EH (cell line): ENCODE measurements at regions not wholly inside any gene's neighbourhood (a gene's known extent, or its start where the extent isn't known, plus 50 kb on each side); places are given as distances from the start of the nearest gene placed in this dataset.

Experiments used
- DNase-seq: peaks from one replicate; pipeline ENCODE4 v3.0.0-alpha.2; 2015; ENCODE audit warnings: low read depth

DNA sequence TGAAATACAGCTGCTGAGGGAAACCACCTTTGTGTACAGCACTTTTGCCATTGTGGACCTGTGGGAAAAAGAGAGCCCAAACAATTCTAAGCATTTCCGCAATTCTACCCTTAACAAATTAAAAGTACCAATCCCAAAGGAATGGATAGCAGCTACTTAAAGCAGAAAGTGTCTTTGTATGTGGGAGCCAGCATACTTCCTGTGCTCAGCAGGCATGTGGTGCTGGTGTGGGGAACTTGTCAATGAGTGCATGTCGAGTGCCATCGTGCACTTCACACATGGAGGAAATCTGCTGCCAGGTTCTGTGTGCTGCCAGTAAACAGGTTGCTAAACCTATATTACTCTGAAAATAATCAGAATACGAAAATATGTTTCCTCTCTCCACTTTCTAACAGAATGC is 399.0 kb downstream of the LRRC70 start:
- no peak for DNase-seq

- DNase-seq: no peak
Measured at GRCh38 chr5:62974623-62975022, 396.0 kb downstream of the LRRC70 start.

DNA sequence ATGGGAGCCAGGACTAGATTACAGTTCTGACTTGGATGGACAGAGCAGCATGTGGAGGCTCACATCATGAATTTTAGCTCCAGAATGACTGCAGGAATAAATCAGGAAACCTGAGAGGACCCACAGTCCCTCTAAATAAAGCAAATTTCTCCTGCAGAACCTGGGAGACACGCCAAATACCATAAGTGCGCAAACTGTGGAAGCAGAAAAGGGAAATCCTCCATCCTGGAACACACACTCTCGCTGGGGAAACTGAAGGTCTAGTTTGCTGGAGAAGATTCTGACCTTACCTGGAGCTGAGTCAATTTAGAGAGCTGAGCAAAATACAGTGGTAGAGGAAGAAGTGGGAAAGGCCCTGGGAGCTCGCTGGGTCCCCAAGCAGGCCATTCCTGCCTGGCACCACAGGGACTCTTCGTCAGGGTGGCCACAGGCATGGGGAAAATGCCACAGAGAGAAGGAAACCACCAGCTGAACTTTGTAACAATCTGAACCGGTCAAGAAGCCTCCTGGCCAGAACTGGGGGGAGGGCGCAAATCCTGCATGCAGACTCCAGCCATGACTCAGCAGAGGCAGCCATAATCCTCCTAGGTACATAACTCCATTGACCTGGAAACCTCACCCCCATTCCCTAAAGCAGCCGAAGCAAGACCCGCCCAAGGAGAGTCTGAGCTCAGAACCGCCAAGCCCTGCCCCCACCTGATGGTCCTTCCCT is 390.9 kb downstream of the LRRC70 start:
- no peak for DNase-seq

DNA sequence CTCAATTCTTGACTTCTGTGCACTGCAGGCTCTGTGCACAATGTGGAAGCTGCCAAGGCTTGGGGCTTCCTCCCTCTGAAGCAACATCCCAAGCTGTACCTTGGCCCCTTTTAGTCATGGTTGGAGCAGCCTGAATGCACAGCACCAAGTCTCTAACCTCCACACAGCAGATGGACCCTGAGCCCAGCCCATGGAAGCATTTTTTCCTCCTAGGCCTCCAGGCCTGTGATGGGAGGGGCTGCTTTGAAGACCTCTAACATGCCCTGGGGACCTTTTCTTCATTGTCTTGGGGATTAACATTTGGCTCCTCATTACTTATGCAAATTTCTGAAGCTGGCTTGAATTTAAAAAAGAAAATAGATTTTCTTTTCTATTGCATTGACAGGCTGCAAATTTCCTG is 385.8 kb downstream of the LRRC70 start:
- no peak for DNase-seq

GRCh38 chr5:62960781-62961180 is 382.2 kb downstream of the LRRC70 start:
- DNase-seq: no peak

- DNase-seq: no peak
Measured at GRCh38 chr5:62956597-62956996, 378.0 kb downstream of the LRRC70 start.

GRCh38 chr5:62954578-62954977 is 376.0 kb downstream of the LRRC70 start:
- no peak for DNase-seq

GRCh38 chr5:62948301-62948700 is 369.7 kb downstream of the LRRC70 start:
- no peak for DNase-seq

DNA sequence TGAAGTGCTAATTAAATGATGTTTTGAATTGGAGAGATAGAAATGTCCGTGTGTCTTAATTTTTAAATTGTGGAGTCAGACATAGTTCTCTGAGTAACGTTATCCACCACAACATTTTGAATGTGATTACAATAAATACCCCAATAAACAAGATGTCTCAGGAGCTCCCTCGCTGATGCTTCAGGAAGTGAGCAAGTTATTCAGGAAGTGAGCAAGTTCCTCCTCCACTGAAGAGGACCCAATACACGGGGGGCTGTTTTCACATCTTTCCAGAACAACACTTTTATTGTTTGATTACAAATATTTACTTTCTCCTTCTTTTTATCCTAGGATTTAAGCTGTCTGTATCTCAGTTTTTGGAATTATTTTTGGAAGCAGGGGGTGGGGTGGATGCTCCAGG is 363.8 kb downstream of the LRRC70 start:
- no peak for DNase-seq

DNA sequence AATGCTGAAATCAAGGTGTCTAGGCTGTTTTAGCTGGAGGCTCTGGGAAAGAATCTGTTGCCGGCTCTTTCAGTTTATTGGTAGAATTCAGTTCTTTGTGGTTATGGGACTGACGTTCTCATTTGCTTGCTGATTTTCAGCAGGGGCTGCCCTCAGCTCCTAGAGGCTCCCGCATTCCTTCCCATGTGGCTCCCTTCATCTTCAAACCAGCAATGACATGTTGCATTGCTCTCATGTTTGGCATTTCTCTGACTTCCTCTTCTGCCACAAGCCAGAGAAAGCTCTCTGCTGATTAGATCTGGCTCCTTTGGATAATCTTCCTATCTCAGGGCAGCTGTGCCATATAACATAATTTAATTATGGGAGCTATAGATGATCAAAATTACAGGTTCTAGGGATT is 360.3 kb downstream of the LRRC70 start:
- no peak for DNase-seq

- DNase-seq: no peak
Measured at GRCh38 chr5:62937661-62938558, 359.3 kb downstream of the LRRC70 start.

DNA sequence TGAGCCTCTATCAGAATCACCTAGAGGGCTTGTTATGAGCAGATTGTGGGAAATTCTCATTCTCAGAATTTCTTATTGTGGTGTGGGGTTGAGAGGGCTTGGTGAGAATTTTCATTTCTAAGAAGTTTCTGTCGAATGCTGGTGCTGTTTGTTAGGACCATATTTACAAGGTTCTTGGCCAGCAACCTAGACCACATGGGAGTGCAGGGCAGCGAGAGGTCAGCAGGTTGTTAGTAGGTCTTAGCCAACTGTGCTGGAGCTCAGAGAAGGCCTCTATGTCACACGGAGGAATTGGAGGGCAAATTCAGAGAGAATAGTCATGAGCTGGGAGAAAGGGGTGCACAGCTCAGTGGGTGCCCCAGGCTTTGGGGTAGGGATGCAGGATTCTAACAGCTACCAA is 357.0 kb downstream of the LRRC70 start:
- no peak for DNase-seq

- no peak for DNase-seq
Measured at GRCh38 chr5:62934319-62934718, 355.7 kb downstream of the LRRC70 start.

DNA sequence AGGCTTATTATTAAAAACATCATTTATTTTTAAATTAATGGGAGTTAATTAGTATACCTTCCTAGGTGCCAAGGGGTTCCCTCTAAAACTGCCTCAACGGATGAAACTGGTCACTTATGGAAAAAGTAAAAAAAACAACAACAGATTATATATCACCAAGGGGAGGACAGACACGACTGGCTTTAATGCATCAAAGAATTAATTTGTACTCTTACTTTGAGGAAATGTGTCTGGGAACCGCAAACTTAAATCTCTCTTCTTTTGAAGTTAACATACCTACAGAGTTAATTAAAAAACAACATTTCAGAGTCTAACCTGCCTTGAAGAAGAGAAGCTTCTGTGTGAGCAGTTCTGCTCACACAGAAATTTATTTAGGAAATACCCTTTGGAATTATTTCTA is 354.6 kb downstream of the LRRC70 start:
- DNase-seq: no peak

DNA sequence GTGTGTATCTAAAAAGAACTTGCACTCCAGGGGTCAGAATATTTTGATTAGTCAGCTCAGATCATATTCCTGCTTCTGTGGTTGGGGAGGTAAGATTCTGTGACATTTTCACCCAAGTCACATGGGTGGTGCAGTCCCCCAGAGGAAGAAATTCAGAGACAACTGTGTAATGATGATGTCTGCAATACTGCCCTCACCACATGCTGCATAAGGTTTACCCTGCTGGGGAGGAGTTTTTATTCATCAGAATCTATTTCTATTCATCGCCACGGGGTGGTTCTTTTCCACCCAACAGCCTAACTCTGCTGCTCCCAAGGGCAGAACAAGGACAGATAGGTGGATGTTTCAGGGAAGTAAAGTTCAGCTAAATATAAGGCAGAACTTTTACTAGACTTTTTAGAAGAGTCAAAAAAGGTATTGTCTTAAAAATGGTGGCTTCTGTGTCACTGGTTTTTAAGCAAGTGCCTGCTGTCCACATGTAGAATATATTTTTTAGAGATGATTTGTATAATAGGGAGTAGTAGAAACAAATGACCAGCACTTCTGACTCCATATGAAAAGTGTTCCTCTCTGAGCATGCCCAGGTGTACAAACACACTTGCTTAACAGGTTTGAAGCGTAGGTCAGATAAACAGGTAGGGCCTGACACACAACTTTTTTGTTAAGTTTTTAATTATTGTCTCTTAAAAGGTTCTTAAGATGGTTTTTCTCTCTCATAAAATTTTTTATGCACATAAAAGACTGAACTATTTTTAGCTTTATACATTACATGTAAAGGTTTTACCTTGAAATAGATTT is 352.7 kb downstream of the LRRC70 start:
- DNase-seq: no peak

DNA sequence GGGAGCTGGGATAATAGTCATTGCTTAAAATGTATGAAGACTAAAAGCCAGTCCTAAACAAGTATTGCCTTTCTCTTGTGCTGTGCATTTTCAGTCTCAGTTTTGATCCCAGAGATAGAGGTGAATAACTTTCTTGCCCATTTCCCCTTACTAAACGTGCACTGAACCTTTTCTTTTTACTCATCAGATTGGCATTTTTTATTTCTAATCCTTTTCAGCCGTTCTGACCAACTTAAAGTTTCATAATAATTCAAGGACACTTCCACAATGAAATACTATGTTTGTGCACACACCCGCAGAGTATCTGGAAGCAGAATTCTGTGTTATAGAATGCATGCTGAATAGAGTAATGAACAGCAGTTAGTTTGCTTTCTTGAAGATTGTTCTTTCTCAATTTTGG is 343.6 kb downstream of the LRRC70 start:
- DNase-seq: no peak

DNA sequence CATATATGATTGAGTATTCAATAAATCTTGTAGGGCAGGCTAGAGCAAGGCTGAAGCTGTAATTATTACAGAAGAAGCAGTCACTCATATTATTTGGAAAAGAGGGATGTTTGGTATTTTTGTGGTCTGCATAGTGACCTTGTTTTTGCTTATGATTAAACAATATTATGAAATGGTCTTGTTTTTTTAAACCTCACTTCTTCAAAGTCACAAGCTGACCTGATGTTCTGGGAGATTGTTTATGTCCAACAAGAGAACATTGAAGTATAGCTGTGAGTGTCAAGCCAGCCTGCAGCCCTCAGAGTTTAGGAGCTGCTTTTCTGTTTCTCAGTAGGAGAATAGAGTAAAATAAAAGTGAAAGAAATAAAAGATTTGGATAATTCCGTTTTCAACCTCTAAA is 342.2 kb downstream of the LRRC70 start:
- no peak for DNase-seq

DNA sequence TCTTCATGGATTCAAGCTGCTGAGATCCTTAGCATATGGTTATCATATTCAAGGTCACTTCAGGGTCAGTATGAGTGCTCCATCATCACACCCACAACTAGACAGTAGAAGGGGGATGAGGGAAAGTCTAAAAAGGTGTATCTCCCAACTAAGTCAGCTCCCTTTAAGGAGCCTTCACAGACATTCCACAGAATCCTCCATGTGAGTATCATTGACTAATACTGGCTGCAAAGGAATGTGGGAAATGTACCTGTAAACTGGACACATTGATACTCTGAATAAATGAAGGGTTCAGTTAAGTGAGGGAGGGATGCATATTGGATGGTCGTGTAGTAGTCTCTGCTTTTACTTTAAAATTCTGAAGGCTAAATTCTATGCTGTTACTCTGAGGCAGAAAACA is 330.7 kb downstream of the LRRC70 start:
- DNase-seq: no peak

DNA sequence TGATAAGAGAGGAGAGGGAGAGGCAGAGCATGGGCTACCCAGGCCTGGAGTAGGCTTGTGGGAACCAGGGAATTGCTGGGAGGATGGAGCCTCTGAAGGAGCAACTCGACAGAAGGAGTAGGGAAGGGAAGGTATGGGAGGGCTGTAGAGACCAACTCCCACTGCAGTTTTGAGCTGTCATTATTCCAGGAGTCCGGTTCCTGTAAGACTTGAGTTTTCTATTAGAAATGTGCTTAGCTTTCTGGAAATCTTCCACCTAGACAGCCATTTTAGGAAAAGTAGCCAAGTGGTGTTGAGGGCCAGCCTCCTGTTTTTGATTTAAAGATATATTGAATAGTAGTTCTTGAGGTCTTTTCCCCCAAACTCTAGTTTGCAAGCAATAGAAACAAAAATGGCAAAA is 323.5 kb downstream of the LRRC70 start:
- no peak for DNase-seq

GRCh38 chr5:62900976-62901375 is 322.4 kb downstream of the LRRC70 start:
- DNase-seq: no peak

GRCh38 chr5:62896121-62896893 is 317.7 kb downstream of the LRRC70 start:
- DNase-seq: no peak
